ENCODE measurements at regions not wholly inside any gene's neighbourhood (a gene's known extent, or its start where the extent isn't known, plus 50 kb on each side); places are given as distances from the start of the nearest gene placed in this dataset.

DNA sequence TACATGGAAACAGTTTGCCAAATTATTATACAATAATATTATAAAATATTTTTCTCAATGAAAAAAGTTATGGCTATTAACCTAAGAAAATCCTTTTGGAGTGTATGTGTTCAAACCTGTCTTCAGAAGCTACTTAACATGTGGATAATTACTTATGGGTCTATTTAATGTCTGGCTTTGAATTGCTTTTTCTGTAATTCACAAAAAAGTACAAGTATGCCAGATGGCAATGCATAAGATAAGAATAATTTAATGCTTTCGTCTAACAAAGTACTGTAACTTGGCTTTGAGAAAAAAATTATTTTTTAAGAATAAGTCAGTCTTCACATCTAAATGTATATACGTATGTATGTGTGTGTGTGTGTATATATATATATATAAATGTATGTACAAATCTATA lies 1073.0 kb downstream of the TDRD15 start (continued):
- TF ChIP-seq ZSCAN18 (tag by site-specific recombination; IDR thresholded peaks at IDR 0.05) = no peak

GRCh38 chr2:22198381-22199283 lies 1074.9 kb downstream of the TDRD15 start:
- ChIA-PET CTCF (no interaction called here), POLR2A (no interaction called here)
- Histone ChIP-seq H3K4me3 (ENCODE audit: low read depth, low read length) (no peak overlapping the region), H3K27ac (ENCODE audit: extremely low read depth, low read depth, low read length) (no peak overlapping the region), H3K4me1 (ENCODE audit: control insufficient read depth, insufficient read depth, low read length) (no peaks in the 10 kb centered on the region), H3K36me3 (ENCODE audit: control insufficient read depth in 2 of 2, insufficient read depth in 1 of 2, low read length in 2 of 2) (no peaks in the 10 kb centered on the region), H3K9me3 (ENCODE audit: control insufficient read depth, insufficient read depth, low read depth, low read length) (no peaks in the 10 kb centered on the region)
- TF ChIP-seq BCL11B (tag by site-specific recombination; IDR thresholded peaks at IDR 0.05; ENCODE audit: low read depth) (no peak), ZSCAN4 (tag by site-specific recombination; IDR thresholded peaks at IDR 0.05) (no peak), ZNF837 (tag by site-specific recombination; IDR thresholded peaks at IDR 0.05) (no peak), ZNF335 (tag by site-specific recombination; conservative IDR thresholded peaks at IDR 0.05) (no peak), WT1 (tag by site-specific recombination; IDR thresholded peaks at IDR 0.05) (no peak), ZNF341 (tag by site-specific recombination; IDR thresholded peaks at IDR 0.05; ENCODE audit: low read depth) (no peak), BCL6B (tag by site-specific recombination; IDR thresholded peaks at IDR 0.05) (no peak), SP7 (tag by site-specific recombination; IDR thresholded peaks at IDR 0.05) (no peak), HIC1 (tag by site-specific recombination; IDR thresholded peaks at IDR 0.05) (no peak), IKZF3 (tag by site-specific recombination; IDR thresholded peaks at IDR 0.05) (no peak), ZNF776 (tag by site-specific recombination; IDR thresholded peaks at IDR 0.05; ENCODE audit: borderline replicate concordance) (no peak), ZNF624 (tag by site-specific recombination; IDR thresholded peaks at IDR 0.05) (no peak), ZNF426 (tag by site-specific recombination; IDR thresholded peaks at IDR 0.05) (no peak), ZNF223 (tag by site-specific recombination; IDR thresholded peaks at IDR 0.05) (no peak), ZNF658 (tag by site-specific recombination; IDR thresholded peaks at IDR 0.05) (no peak), SP3 (tag by site-specific recombination; IDR thresholded peaks at IDR 0.05) (no peak), ZNF560 (tag by site-specific recombination; IDR thresholded peaks at IDR 0.05; ENCODE audit: borderline replicate concordance) (no peak), ZNF37A (tag by site-specific recombination; IDR thresholded peaks at IDR 0.05) (no peak)
- TF ChIP-seq, protein P1, sequence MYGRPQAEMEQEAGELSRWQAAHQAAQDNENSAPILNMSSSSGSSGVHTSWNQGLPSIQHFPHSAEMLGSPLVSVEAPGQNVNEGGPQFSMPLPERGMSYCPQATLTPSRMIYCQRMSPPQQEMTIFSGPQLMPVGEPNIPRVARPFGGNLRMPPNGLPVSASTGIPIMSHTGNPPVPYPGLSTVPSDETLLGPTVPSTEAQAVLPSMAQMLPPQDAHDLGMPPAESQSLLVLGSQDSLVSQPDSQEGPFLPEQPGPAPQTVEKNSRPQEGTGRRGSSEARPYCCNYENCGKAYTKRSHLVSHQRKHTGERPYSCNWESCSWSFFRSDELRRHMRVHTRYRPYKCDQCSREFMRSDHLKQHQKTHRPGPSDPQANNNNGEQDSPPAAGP (tag by site-specific recombination; IDR thresholded peaks at IDR 0.05) = no peak
- TF ChIP-seq, protein P2, sequence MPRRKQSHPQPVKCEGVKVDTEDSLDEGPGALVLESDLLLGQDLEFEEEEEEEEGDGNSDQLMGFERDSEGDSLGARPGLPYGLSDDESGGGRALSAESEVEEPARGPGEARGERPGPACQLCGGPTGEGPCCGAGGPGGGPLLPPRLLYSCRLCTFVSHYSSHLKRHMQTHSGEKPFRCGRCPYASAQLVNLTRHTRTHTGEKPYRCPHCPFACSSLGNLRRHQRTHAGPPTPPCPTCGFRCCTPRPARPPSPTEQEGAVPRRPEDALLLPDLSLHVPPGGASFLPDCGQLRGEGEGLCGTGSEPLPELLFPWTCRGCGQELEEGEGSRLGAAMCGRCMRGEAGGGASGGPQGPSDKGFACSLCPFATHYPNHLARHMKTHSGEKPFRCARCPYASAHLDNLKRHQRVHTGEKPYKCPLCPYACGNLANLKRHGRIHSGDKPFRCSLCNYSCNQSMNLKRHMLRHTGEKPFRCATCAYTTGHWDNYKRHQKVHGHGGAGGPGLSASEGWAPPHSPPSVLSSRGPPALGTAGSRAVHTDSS (tag by site-specific recombination; IDR thresholded peaks at IDR 0.05) = no peak

Data from HEK293 (cell line).